NT2/D1 (cell line): ENCODE measurements at regions not wholly inside any gene's neighbourhood (a gene's known extent, or its start where the extent isn't known, plus 50 kb on each side); places are given as distances from the start of the nearest gene placed in this dataset.

Experiments used
- SUZ12 ChIP-seq: IDR thresholded peaks from 2 replicates; pipeline ENCODE4 v1.6.1; 2011; ENCODE audit not compliant: insufficient read length, insufficient read depth; ENCODE audit errors: extremely low read depth
- YY1 ChIP-seq: IDR thresholded peaks from 2 replicates; pipeline ENCODE4 v1.6.1; 2011; ENCODE audit not compliant: insufficient read length, insufficient read depth
- ZNF274 ChIP-seq: IDR thresholded peaks from 2 replicates; pipeline ENCODE4 v1.6.1; 2011; ENCODE audit warnings: mild to moderate bottlenecking, low read depth, low read length

- no peak for TF ChIP-seq SUZ12
- no peak for TF ChIP-seq YY1
- no peak for TF ChIP-seq ZNF274
These were observed 263.3 kb downstream of the ABHD5 start for GRCh38 chr3:43953814-43954692.
